Endothelial cell of umbilical vein (primary cell): ENCODE measurements at regions not wholly inside any gene's neighbourhood (a gene's known extent, or its start where the extent isn't known, plus 50 kb on each side); places are given as distances from the start of the nearest gene placed in this dataset.

Experiments
- BruUV-seq: library from RNA; stranded (reverse); fragments of 400-500 nt; replicated peaks from 2 replicates; lab custom pipeline; 2021; lab: Mats Ljungman, UMichigan
- CTCF ChIA-PET: fragments of 300-600, 350-600 bp; sonication (Branson Sonifier 250); formaldehyde crosslinking; loops from one replicate; lab custom pipeline; 2021; ENCODE audit warnings: antibody characterized with exemption, inconsistent platforms; lab: Charles Lee
- POLR2A ChIA-PET: fragments of 300-600, 350-600 bp; sonication (Branson Sonifier 250); formaldehyde crosslinking; loops from one replicate; lab custom pipeline; 2021; ENCODE audit warnings: antibody characterized with exemption, inconsistent platforms; lab: Charles Lee
- DNase-seq: peaks from one replicate; pipeline ENCODE4 v3.0.0-alpha.2; 2011; ENCODE audit warnings: low read depth, low spot score
- FAIRE-seq: peaks from 2 replicates; lab custom pipeline; 2011; peaks lifted over from hg19 to GRCh38; lab: Jason Lieb, UNC
- H2AFZ ChIP-seq: 2 replicates; pipeline ENCODE4 v1.6.0; 2012; ENCODE audit warnings: low read depth, low read length, control low read depth, inconsistent platforms
- H3K27ac ChIP-seq: 2 replicates; pipeline ENCODE4 v1.5.1; 2011; ENCODE audit warnings: low read depth, mild to moderate bottlenecking, control low read depth, low read length, moderate library complexity; ENCODE audit not compliant: insufficient read depth
- H3K27me3 ChIP-seq, 2 experiments: 2 replicates each; pipeline versions ENCODE4 v1.6.0 to v1.6.1; 2011; ENCODE audit warnings: low read length in 2 of 2, mixed read lengths in 1 of 2; ENCODE audit not compliant: control insufficient read depth in 2 of 2, insufficient read depth in 2 of 2
- H3K36me3 ChIP-seq, 2 experiments: 2 replicates in 1 of 2; 3 replicates in 1 of 2; pipeline ENCODE4 v1.5.1; 2011; ENCODE audit warnings: low read length in 2 of 2, mild to moderate bottlenecking in 1 of 2, moderate library complexity in 1 of 2; ENCODE audit not compliant: control insufficient read depth in 2 of 2, insufficient read depth in 2 of 2; ENCODE audit errors: extremely low read depth in 1 of 2
- H3K4me1 ChIP-seq: 3 replicates; pipeline ENCODE4 v1.5.1; 2011; ENCODE audit warnings: mild to moderate bottlenecking, low read length; ENCODE audit not compliant: control insufficient read depth, insufficient read depth; ENCODE audit errors: extremely low read depth
- H3K4me2 ChIP-seq: 2 replicates; pipeline ENCODE4 v1.6.1; 2011; ENCODE audit warnings: low read length, control low read depth, mixed read lengths; ENCODE audit not compliant: insufficient read depth
- H3K4me3 ChIP-seq, 3 experiments: fragments of 200-600 bp in 1 of 3; sonication (generic), shearing (Covaris generic) in 1 of 3; replicated peaks in 1 of 3; 2 replicates each; pipeline ENCODE4 v1.5.1; 2011 to 2016; ENCODE audit warnings: control low read depth in 3 of 3, low read length in 3 of 3, mild to moderate bottlenecking in 2 of 3, inconsistent platforms in 1 of 3, low read depth in 1 of 3, moderate library complexity in 1 of 3; ENCODE audit not compliant: insufficient read depth in 1 of 3
- H3K79me2 ChIP-seq: 2 replicates; pipeline ENCODE4 v1.6.0; 2012; ENCODE audit warnings: low read length, inconsistent platforms; ENCODE audit not compliant: control insufficient read depth, insufficient read depth
- H3K9ac ChIP-seq: replicated peaks from 2 replicates; pipeline ENCODE3; 2011; ENCODE audit warnings: low read length, control low read depth; ENCODE audit not compliant: insufficient read depth; ENCODE audit errors: extremely low read depth
- H3K9me1 ChIP-seq: replicated peaks from 3 replicates; pipeline ENCODE4 v1.6.0; 2011; ENCODE audit warnings: mild to moderate bottlenecking, low read length; ENCODE audit not compliant: control insufficient read depth, insufficient read depth; ENCODE audit errors: extremely low read depth
- H3K9me3 ChIP-seq: replicated peaks from 2 replicates; pipeline ENCODE4 v1.5.1; 2012; ENCODE audit warnings: low read length, inconsistent platforms; ENCODE audit not compliant: control insufficient read depth, insufficient read depth
- H4K20me1 ChIP-seq: replicated peaks from 2 replicates; pipeline ENCODE3; 2011; ENCODE audit warnings: mild to moderate bottlenecking, low read length; ENCODE audit not compliant: control insufficient read depth, insufficient read depth; ENCODE audit errors: extremely low read depth
- EZH2 ChIP-seq: IDR thresholded peaks from 2 replicates; pipeline ENCODE4 v1.6.1; 2012; ENCODE audit warnings: borderline replicate concordance, low read depth, mild to moderate bottlenecking, moderate library complexity, low read length, inconsistent platforms; ENCODE audit not compliant: severe bottlenecking
- FOS ChIP-seq: IDR thresholded peaks from 2 replicates; pipeline ENCODE4 v1.6.1; 2011; ENCODE audit warnings: mild to moderate bottlenecking, low read length, moderate library complexity, borderline replicate concordance; ENCODE audit not compliant: insufficient read depth
- GATA2 ChIP-seq: IDR thresholded peaks from 2 replicates; pipeline ENCODE4 v1.7.0; 2011; ENCODE audit warnings: low read depth, mild to moderate bottlenecking, moderate library complexity, mixed read lengths, low read length; ENCODE audit not compliant: insufficient read length, insufficient read depth
- JUN ChIP-seq: IDR thresholded peaks from 2 replicates; pipeline ENCODE4 v1.6.1; 2011; ENCODE audit warnings: borderline replicate concordance, low read depth; ENCODE audit not compliant: insufficient read length, insufficient read depth
- MYC ChIP-seq: IDR thresholded peaks from one replicate; pipeline ENCODE4 v1.6.1; 2011; ENCODE audit warnings: mild to moderate bottlenecking, low read depth, low read length
- POLR2A ChIP-seq: IDR thresholded peaks from 2 replicates; pipeline ENCODE4 v1.6.1; 2012; ENCODE audit warnings: low read depth, mild to moderate bottlenecking, control low read depth, low read length
- POLR2AphosphoS5 ChIP-seq: IDR thresholded peaks from 2 replicates; pipeline ENCODE4 v1.6.1; 2012; ENCODE audit warnings: low read depth, mild to moderate bottlenecking, control low read depth, low read length, moderate library complexity; ENCODE audit not compliant: insufficient read depth
- dilution Hi-C: fragments of 300-500 bp; cut with MboI; formaldehyde crosslinking; loops from one replicate; pipeline ENCODE4 v1.15.0; 2019; ENCODE audit warnings: low sequenced_read_pairs; ENCODE audit not compliant: extremely low pct_ligation_motif_present
- intact Hi-C: fragments of 100-400 bp; cut with micrococcal nuclease; formaldehyde crosslinking; loops from one replicate; pipeline ENCODE4 v1.10.0; 2022
- TF ChIP-seq, protein P1 (sequence below), 2 donors: IDR thresholded peaks; 1 replicate in 1 of 2; 2 replicates in 1 of 2; pipeline ENCODE4 v1.5.1; 2011; ENCODE audit warnings: low read length in 2 of 2, mild to moderate bottlenecking in 2 of 2, moderate library complexity in 2 of 2, control low read depth in 1 of 2, inconsistent platforms in 1 of 2, low read depth in 1 of 2; ENCODE audit not compliant: insufficient read depth in 1 of 2; ENCODE audit errors: extremely low read depth in 1 of 2
- TF ChIP-seq, protein P2 (sequence below): IDR thresholded peaks from 2 replicates; pipeline ENCODE4 v1.6.1; 2011; ENCODE audit not compliant: insufficient read depth, insufficient read length

DNA sequence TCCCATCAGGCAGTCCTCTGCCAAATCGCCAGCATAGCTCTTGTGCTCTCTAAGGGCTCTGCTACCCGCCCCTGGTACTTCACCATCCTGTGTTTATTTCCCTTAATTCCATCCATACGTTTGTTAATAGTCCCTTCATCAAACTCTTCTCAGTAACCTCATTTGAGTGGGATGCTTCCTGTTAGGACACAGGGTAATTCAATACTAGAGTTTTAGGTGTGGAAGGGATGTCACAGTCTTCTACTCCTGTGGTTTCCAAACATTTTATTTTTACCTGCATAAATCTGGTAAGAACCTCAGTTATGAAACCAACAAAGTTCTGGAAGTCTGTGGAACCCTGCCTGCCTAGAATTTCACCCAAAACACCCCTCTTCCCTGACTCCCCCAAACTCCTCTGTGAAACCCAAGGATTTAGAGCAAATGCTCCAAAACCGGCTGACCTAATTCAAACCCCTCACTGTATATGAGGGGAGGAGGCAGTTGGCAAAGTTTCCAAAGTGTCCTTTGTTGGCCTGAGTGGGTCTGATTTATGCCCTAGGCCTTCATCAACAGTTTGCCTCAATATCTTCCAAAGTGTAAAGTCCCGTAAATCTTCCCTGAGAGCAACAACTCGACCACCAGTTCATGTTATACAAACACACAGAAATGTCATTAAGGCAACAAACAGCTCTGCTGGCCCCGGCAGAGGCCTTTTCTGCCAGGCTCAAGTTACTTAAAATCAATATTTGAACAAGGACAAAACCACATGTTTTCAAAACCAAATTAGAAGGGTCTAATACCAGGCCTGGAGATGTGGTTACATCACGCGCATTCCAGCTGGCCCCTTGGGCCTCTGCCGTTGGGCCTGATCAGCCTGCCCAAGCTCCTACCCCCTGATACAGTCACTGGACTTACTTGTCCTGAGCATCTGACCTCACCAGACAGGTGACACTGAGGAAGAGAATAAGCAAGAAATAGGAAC lies 82.4 kb upstream of the FGGY start:
- H3K36me3 ChIP-seq, result no peaks in the 10 kb centered on the region
- POLR2A ChIA-PET, result no interaction called here
- H3K9me1 ChIP-seq, result no peaks in the 10 kb centered on the region
- no peaks in the 10 kb centered on the region for H3K4me1 ChIP-seq
- dilution Hi-C loops (no loop called here), intact Hi-C loops (no loop called here)
- H4K20me1 ChIP-seq, result no peaks in the 10 kb centered on the region
- no peak overlapping the region for H3K27ac ChIP-seq
- BruUV-seq, result no TSS peak
- H3K79me2 ChIP-seq, result no peaks in the 10 kb centered on the region
- no peaks in the 10 kb centered on the region for H3K9me3 ChIP-seq
- DNase-seq (no peak), FAIRE-seq (no peak)
- TF ChIP-seq FOS (no peak), GATA2 (no peak)
- CTCF ChIA-PET, result interaction anchor here (1.6 to 2.1 kb wide), 2 partner anchors 10 to 33 kb away, joined by 3 to 5 read pairs; no protein-coding TSS in a partner anchor
- no peak overlapping the region for H2AFZ ChIP-seq
- H3K27me3 ChIP-seq, result no peaks in the 10 kb centered on the region
- H3K4me2 ChIP-seq, result no peak overlapping the region
- H3K9ac ChIP-seq, result no peak overlapping the region
- no peak overlapping the region for H3K4me3 ChIP-seq

DNA sequence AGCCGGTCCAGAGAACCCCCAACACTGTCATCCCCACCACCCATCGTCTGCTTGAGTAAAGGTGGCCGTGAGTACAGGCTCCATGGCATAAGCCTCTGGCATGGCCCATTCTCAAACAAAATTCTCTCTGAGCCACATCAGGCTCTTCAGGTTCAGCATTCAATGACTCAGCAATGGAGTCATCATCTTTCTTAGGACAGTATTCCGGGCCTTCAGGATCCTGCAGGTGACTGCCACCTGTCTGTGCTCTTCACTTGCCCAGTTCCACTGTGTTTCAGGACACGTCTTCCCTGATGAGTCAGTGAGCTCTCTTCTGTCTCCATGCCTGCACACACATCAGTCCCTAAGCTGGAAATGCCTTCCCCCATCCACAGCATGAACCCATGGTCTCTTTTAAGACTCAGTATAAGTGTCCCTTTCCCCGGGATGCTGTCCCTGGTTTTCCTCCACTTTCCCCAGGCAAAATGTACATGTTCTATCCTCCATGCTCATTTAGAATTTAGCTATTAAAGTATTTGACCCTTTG lies 81.1 kb upstream of the FGGY start:
- no peaks in the 10 kb centered on the region for H3K9me3 ChIP-seq
- H3K4me1 ChIP-seq, result no peaks in the 10 kb centered on the region
- no peaks in the 10 kb centered on the region for H3K36me3 ChIP-seq
- H3K27me3 ChIP-seq, result no peaks in the 10 kb centered on the region
- DNase-seq (no peak), FAIRE-seq (no peak)
- no peaks in the 10 kb centered on the region for H3K9me1 ChIP-seq
- no peaks in the 10 kb centered on the region for H3K79me2 ChIP-seq
- H3K9ac ChIP-seq, result no peak overlapping the region
- H2AFZ ChIP-seq, result no peak overlapping the region
- dilution Hi-C loops (no loop called here), intact Hi-C loops (no loop called here)
- H4K20me1 ChIP-seq, result no peaks in the 10 kb centered on the region
- ChIA-PET POLR2A (no interaction called here), CTCF (interaction anchor here (1.6 kb wide), 1 partner anchor 12 kb away, joined by 3 read pairs; no protein-coding TSS in a partner anchor)
- no peak for TF ChIP-seq POLR2A
- TF ChIP-seq POLR2AphosphoS5, result no peak
- TF ChIP-seq, protein P1, sequence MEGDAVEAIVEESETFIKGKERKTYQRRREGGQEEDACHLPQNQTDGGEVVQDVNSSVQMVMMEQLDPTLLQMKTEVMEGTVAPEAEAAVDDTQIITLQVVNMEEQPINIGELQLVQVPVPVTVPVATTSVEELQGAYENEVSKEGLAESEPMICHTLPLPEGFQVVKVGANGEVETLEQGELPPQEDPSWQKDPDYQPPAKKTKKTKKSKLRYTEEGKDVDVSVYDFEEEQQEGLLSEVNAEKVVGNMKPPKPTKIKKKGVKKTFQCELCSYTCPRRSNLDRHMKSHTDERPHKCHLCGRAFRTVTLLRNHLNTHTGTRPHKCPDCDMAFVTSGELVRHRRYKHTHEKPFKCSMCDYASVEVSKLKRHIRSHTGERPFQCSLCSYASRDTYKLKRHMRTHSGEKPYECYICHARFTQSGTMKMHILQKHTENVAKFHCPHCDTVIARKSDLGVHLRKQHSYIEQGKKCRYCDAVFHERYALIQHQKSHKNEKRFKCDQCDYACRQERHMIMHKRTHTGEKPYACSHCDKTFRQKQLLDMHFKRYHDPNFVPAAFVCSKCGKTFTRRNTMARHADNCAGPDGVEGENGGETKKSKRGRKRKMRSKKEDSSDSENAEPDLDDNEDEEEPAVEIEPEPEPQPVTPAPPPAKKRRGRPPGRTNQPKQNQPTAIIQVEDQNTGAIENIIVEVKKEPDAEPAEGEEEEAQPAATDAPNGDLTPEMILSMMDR (IDR thresholded peaks at IDR 0.05; ENCODE audit: extremely low read depth in 1 of 2, insufficient read depth in 1 of 2, low read depth in 1 of 2, low read length in 2 of 2), result no peak
- TF ChIP-seq EZH2, result no peak
- TF ChIP-seq JUN, result no peak
- no peak for TF ChIP-seq MYC
- TF ChIP-seq, protein P2, sequence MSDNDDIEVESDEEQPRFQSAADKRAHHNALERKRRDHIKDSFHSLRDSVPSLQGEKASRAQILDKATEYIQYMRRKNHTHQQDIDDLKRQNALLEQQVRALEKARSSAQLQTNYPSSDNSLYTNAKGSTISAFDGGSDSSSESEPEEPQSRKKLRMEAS, result no peak
- TF ChIP-seq GATA2, result no peak
- no peak for TF ChIP-seq FOS
- no TSS peak for BruUV-seq
- no peak overlapping the region for H3K4me2 ChIP-seq
- no peak overlapping the region for H3K4me3 ChIP-seq
- H3K27ac ChIP-seq, result no peak overlapping the region
